MCF 10A (cell line): ENCODE measurements at regions not wholly inside any gene's neighbourhood (a gene's known extent, or its start where the extent isn't known, plus 50 kb on each side); places are given as distances from the start of the nearest gene placed in this dataset.

Experiments
- BruUV-seq: library from RNA; stranded (reverse); fragments of 400-500 nt; replicated peaks from 2 replicates; lab custom pipeline; 2021; lab: Mats Ljungman, UMichigan
- CTCF ChIA-PET: fragments of 300-600 bp; sonication (Branson Sonifier 250); formaldehyde crosslinking; extraction: SDS; loops from one replicate; lab custom pipeline; 2021; ENCODE audit warnings: antibody characterized with exemption, inconsistent platforms; lab: Yijun Ruan, JAX
- POLR2A ChIA-PET: fragments of 300-600, 350-650 bp; sonication (Branson Sonifier 250); formaldehyde crosslinking; extraction: SDS; loops from one replicate; lab custom pipeline; 2020; ENCODE audit warnings: antibody characterized with exemption, inconsistent platforms; lab: Yijun Ruan, JAX
- DNase-seq: peaks from one replicate; pipeline ENCODE4 v3.0.0-alpha.2; 2018; ENCODE audit not compliant: unreplicated experiment
- H3K27ac Mint-ChIP-seq: one replicate; pipeline ENCODE4 v1.8.0; 2022; ENCODE audit warnings: mild to moderate bottlenecking, low read depth, mixed read lengths; ENCODE audit not compliant: unreplicated experiment
- H3K27me3 Mint-ChIP-seq: one replicate; pipeline ENCODE4 v1.8.0; 2022; ENCODE audit warnings: mixed read lengths; ENCODE audit not compliant: insufficient read depth, unreplicated experiment
- H3K36me3 Mint-ChIP-seq: one replicate; pipeline ENCODE4 v1.8.0; 2022; ENCODE audit warnings: mild to moderate bottlenecking, moderate library complexity, mixed read lengths; ENCODE audit not compliant: insufficient read depth, unreplicated experiment
- H3K4me1 Mint-ChIP-seq: one replicate; pipeline ENCODE4 v1.8.0; 2022; ENCODE audit warnings: mixed read lengths; ENCODE audit not compliant: insufficient read depth, unreplicated experiment
- H3K4me3 Mint-ChIP-seq: one replicate; pipeline ENCODE4 v1.8.0; 2022; ENCODE audit warnings: mild to moderate bottlenecking, moderate library complexity, mixed read lengths; ENCODE audit not compliant: unreplicated experiment
- H3K9me3 Mint-ChIP-seq: one replicate; pipeline ENCODE4 v1.8.0; 2022; ENCODE audit warnings: mixed read lengths; ENCODE audit not compliant: unreplicated experiment
- CTCF ChIP-seq: fragments of 200-600 bp; IDR thresholded peaks from one replicate; pipeline ENCODE4 v1.8.0; 2022; ENCODE audit warnings: antibody characterized with exemption, mild to moderate bottlenecking; ENCODE audit not compliant: unreplicated experiment
- intact Hi-C: fragments of 100-400 bp; cut with micrococcal nuclease; formaldehyde crosslinking; loops from 2 replicates; pipeline ENCODE4 v1.14.1; 2022

GRCh38 chr18:67875944-67876343 is 359.4 kb upstream of the DSEL start:
- no peaks in the 10 kb centered on the region for H3K9me3 Mint-ChIP-seq
- POLR2A ChIA-PET: interaction anchor here (0.6 kb wide), 1 partner anchor 228 kb away, joined by 3 read pairs; no protein-coding TSS in a partner anchor
- H3K4me1 Mint-ChIP-seq: peaks cover 7% of the 10 kb centered on the region
- H3K27ac Mint-ChIP-seq: no peak overlapping the region
- CTCF ChIA-PET: no interaction called here
- H3K4me3 Mint-ChIP-seq: no peak overlapping the region
- no TSS peak for BruUV-seq
- intact Hi-C loops: no loop called here
- no peak for TF ChIP-seq CTCF
- H3K27me3 Mint-ChIP-seq: no peaks in the 10 kb centered on the region
- peak; percentile 34 for DNase-seq
- no peaks in the 10 kb centered on the region for H3K36me3 Mint-ChIP-seq

- CTCF ChIA-PET: no interaction called here
- H3K36me3 Mint-ChIP-seq: no peaks in the 10 kb centered on the region
- H3K9me3 Mint-ChIP-seq: no peaks in the 10 kb centered on the region
- POLR2A ChIA-PET: interaction anchor here (0.7 kb wide), 1 partner anchor 781 kb away, joined by 3 read pairs; no protein-coding TSS in a partner anchor
- intact Hi-C loops: no loop called here
- peak; percentile 8 for DNase-seq
- peaks cover 7% of the 10 kb centered on the region for H3K4me1 Mint-ChIP-seq
- TF ChIP-seq CTCF: no peak
- no peak overlapping the region for H3K27ac Mint-ChIP-seq
- no peaks in the 10 kb centered on the region for H3K27me3 Mint-ChIP-seq
- H3K4me3 Mint-ChIP-seq: no peak overlapping the region
- BruUV-seq: no TSS peak
Observed at GRCh38 chr18:67875060-67875459, 358.5 kb upstream of the DSEL start.

GRCh38 chr18:67865400-67865799 is 348.9 kb upstream of the DSEL start:
- no peak for DNase-seq
- CTCF ChIA-PET: interaction anchor here (1.0 kb wide), 1 partner anchor 9 kb away, joined by 3 read pairs; no protein-coding TSS in a partner anchor
- no peaks in the 10 kb centered on the region for H3K27me3 Mint-ChIP-seq
- BruUV-seq: no TSS peak
- no peak overlapping the region for H3K4me3 Mint-ChIP-seq
- intact Hi-C loops: loop anchor here (2.0 to 10.0 kb wide), 3 partner anchors 349 to 757 kb away; partner anchors contain the start of gene DSEL
- no peaks in the 10 kb centered on the region for H3K36me3 Mint-ChIP-seq
- peaks cover 12% of the 10 kb centered on the region for H3K4me1 Mint-ChIP-seq
- no peak overlapping the region for H3K27ac Mint-ChIP-seq
- TF ChIP-seq CTCF: no peak
- no peaks in the 10 kb centered on the region for H3K9me3 Mint-ChIP-seq
- POLR2A ChIA-PET: no interaction called here

GRCh38 chr18:67864677-67865340 is 348.3 kb upstream of the DSEL start:
- intact Hi-C loops: loop anchor here (2.0 to 10.0 kb wide), 3 partner anchors 348 to 758 kb away; partner anchors contain the start of gene DSEL
- BruUV-seq: no TSS peak
- no peaks in the 10 kb centered on the region for H3K9me3 Mint-ChIP-seq
- ChIA-PET POLR2A (no interaction called here), CTCF (interaction anchor here (0.8 to 1.0 kb wide), 2 partner anchors 9 to 349 kb away, joined by 3 to 4 read pairs; no protein-coding TSS in a partner anchor)
- no peak overlapping the region for H3K4me3 Mint-ChIP-seq
- no peak overlapping the region for H3K27ac Mint-ChIP-seq
- DNase-seq: peak; percentile 17
- H3K27me3 Mint-ChIP-seq: no peaks in the 10 kb centered on the region
- no peaks in the 10 kb centered on the region for H3K36me3 Mint-ChIP-seq
- H3K4me1 Mint-ChIP-seq: peaks cover 12% of the 10 kb centered on the region
- no peak for TF ChIP-seq CTCF
